HepG2 (cell line): ENCODE measurements at regions not wholly inside any gene's neighbourhood (a gene's known extent, or its start where the extent isn't known, plus 50 kb on each side); places are given as distances from the start of the nearest gene placed in this dataset.
A peak's percentile ranks its signal among the peaks of the same experiment; 100 is the strongest.

ENCODE experiments used
- ATAC-seq: fragments of 200-7000 bp; cut with Tn5 transposase; 3 replicates; pipeline ENCODE4 v1.9.1; 2020; ENCODE audit warnings: mild to moderate bottlenecking, moderate library complexity
- BruUV-seq: library from RNA; stranded (reverse); fragments of 400-500 nt; replicated peaks from 2 replicates; lab custom pipeline; 2021; lab: Mats Ljungman, UMichigan
- CTCF ChIA-PET: fragments of 300-600 bp; formaldehyde crosslinking; extraction: SDS; loops from one replicate; lab custom pipeline; 2021; ENCODE audit warnings: low total read pairs, inconsistent platforms, low intra/inter-chr PET ratio; lab: Yijun Ruan, JAX
- POLR2A ChIA-PET: fragments of 350-600 bp; sonication (Branson Sonifier 250); formaldehyde crosslinking; loops from one replicate; lab custom pipeline; 2020; ENCODE audit warnings: antibody characterized with exemption, inconsistent platforms; lab: Yijun Ruan, JAX
- DNase-seq: peaks from one replicate; pipeline ENCODE4 v3.0.0-alpha.2; 2015; ENCODE audit warnings: low spot score
- FAIRE-seq: peaks from 3 replicates; lab custom pipeline; 2011; peaks lifted over from hg19 to GRCh38; lab: Jason Lieb, UNC
- H2AFZ ChIP-seq: one replicate; pipeline ENCODE4 v1.6.1; 2011; ENCODE audit warnings: low read length, inconsistent platforms
- H3K27ac ChIP-seq: fragments of 300-600 bp; 3 replicates; pipeline ENCODE4 v1.8.0; 2011; ENCODE audit warnings: mixed run types, mild to moderate bottlenecking, mixed read lengths, low read length, inconsistent platforms; ENCODE audit not compliant: insufficient read depth; ENCODE audit errors: extremely low read length
- H3K27me3 ChIP-seq, 2 experiments: fragments of 200-600 bp in 1 of 2; 2 replicates in 1 of 2; 3 replicates in 1 of 2; pipeline versions ENCODE4 v1.6.0 to v1.8.0; 2011; ENCODE audit warnings: low read length in 2 of 2, mild to moderate bottlenecking in 2 of 2, moderate library complexity in 2 of 2, inconsistent platforms in 1 of 2; ENCODE audit not compliant: insufficient read depth in 2 of 2, control insufficient read depth in 1 of 2
- H3K36me3 ChIP-seq, 2 experiments: fragments of 200-600 bp in 1 of 2; replicated peaks in 1 of 2; 2 replicates in 1 of 2; 3 replicates in 1 of 2; pipeline versions ENCODE4 v1.5.1 to v1.8.0; 2011; ENCODE audit warnings: low read length in 2 of 2, inconsistent platforms in 1 of 2; ENCODE audit not compliant: insufficient read depth in 2 of 2, control insufficient read depth in 1 of 2
- H3K4me1 ChIP-seq: 2 replicates; pipeline ENCODE4 v1.5.1; 2012; ENCODE audit warnings: low read length, inconsistent platforms; ENCODE audit not compliant: insufficient read depth
- H3K4me2 ChIP-seq: 2 replicates; pipeline ENCODE4 v1.6.0; 2011; ENCODE audit warnings: low read depth, low read length, inconsistent platforms
- H3K4me3 ChIP-seq, 3 experiments: fragments of 200-600 bp in 1 of 3; sonication (generic), shearing (Covaris generic) in 1 of 3; replicated peaks in 1 of 3; 2 replicates each; pipeline ENCODE4 v1.5.1; 2011 to 2016; ENCODE audit warnings: low read length in 3 of 3, inconsistent platforms in 2 of 3, low read depth in 2 of 3, mild to moderate bottlenecking in 2 of 3, control low read depth in 1 of 3, mixed read lengths in 1 of 3; ENCODE audit not compliant: insufficient read depth in 1 of 3
- H3K79me2 ChIP-seq: one replicate; pipeline ENCODE4 v1.6.1; 2011; ENCODE audit warnings: low read length, inconsistent platforms; ENCODE audit not compliant: insufficient read depth
- H3K9ac ChIP-seq: 2 replicates; pipeline ENCODE4 v1.6.0; 2011; ENCODE audit warnings: mild to moderate bottlenecking, low read depth, low read length, inconsistent platforms; ENCODE audit not compliant: insufficient read depth
- H3K9me3 ChIP-seq: 2 replicates; pipeline ENCODE4 v1.5.1; 2012; ENCODE audit warnings: mild to moderate bottlenecking, low read length
- H4K20me1 ChIP-seq: 2 replicates; pipeline ENCODE4 v1.6.0; 2011; ENCODE audit warnings: inconsistent platforms, mild to moderate bottlenecking, low read length, moderate library complexity; ENCODE audit not compliant: insufficient read depth
- HNF4G ChIP-seq, 2 experiments: sonication (generic) in 1 of 2; formaldehyde crosslinking in 1 of 2; IDR thresholded peaks; 2 replicates each; pipeline versions ENCODE4 v1.4.0 to v1.6.1; 2011 to 2020; ENCODE audit warnings: borderline replicate concordance in 2 of 2, low read depth in 2 of 2, mild to moderate bottlenecking in 2 of 2, low read length in 1 of 2, missing genetic modification reagents in 1 of 2, moderate library complexity in 1 of 2
- MAFF ChIP-seq: IDR thresholded peaks from 2 replicates; pipeline ENCODE4 v1.6.1; 2011; ENCODE audit warnings: low read depth, low read length, improper control_type of control experiment
- MAFK ChIP-seq, 2 experiments: IDR thresholded peaks in 1 of 2; conservative IDR thresholded peaks in 1 of 2; 2 replicates each; pipeline ENCODE4 v1.6.1; 2011; ENCODE audit warnings: improper control_type of control experiment in 2 of 2, low read length in 2 of 2
- TAF1 ChIP-seq: sonication (generic); formaldehyde crosslinking; IDR thresholded peaks from 2 replicates; pipeline ENCODE4 v1.4.0; 2020; ENCODE audit warnings: missing genetic modification reagents
- ZBTB40 ChIP-seq, 2 experiments: fragments of 450-650 bp in 1 of 2; sonication (generic) in 1 of 2; formaldehyde crosslinking in 1 of 2; IDR thresholded peaks; 2 replicates each; pipeline versions ENCODE4 v1.6.1 to v1.8.0; 2016 to 2022; ENCODE audit warnings: antibody characterized with exemption in 1 of 2, mild to moderate bottlenecking in 1 of 2, missing genetic modification reagents in 1 of 2
- WGBS: methylation state at CpG from one replicate; pipeline ENCODE4 v1.1.6; 2017; ENCODE audit warnings: low lambda C conversion rate; 5-methylcytosine and 5-hydroxymethylcytosine counted together
- in situ Hi-C: cut with HindIII; loops from 2 replicates; pipeline ENCODE4 v1.10.0; 2017; ENCODE audit warnings: low pct_unique_long_range_greater_than_20kb; ENCODE audit not compliant: extremely low pct_ligation_motif_present
- intact Hi-C: fragments of 100-400 bp; cut with micrococcal nuclease; formaldehyde crosslinking; loops from one replicate; pipeline ENCODE4 v1.10.0; 2022; ENCODE audit not compliant: unreplicated experiment

GRCh38 chr6:97914912-97915311 lies 631.9 kb upstream of the MMS22L start (continued):
- TF ChIP-seq HNF4G (IDR thresholded peaks at IDR 0.05; ENCODE audit: borderline replicate concordance, low read depth, low read length) = no peak
- TF ChIP-seq HNF4G (CRISPR knock-in tag; IDR thresholded peaks at IDR 0.05; ENCODE audit: borderline replicate concordance, low read depth) = no peak
- no peak for TF ChIP-seq ZBTB40 (IDR thresholded peaks at IDR 0.05)
- no peak for TF ChIP-seq ZBTB40 (CRISPR knock-in tag; IDR thresholded peaks at IDR 0.05)

- no peak for TF ChIP-seq TAF1
- peak; percentile 85 for TF ChIP-seq MAFF
- peak; percentile 71 to 93 for TF ChIP-seq MAFK (conservative IDR thresholded peaks at IDR 0.05 in 1 of 2, IDR thresholded peaks at IDR 0.05 in 1 of 2; ENCODE audit: low read length in 2 of 2)
- POLR2A ChIA-PET = no interaction called here
- 0% methylated on average over 2 of the region's 2 CpGs for WGBS
Measured at GRCh38 chr6:97915537-97915936, 632.5 kb upstream of the MMS22L start.

More at GRCh38 chr6:97915537-97915936, 632.5 kb upstream of the MMS22L start:
- H4K20me1 ChIP-seq = no peaks in the 10 kb centered on the region
- CTCF ChIA-PET = no interaction called here
- H3K4me2 ChIP-seq = no peak overlapping the region
- ATAC-seq = no peak
- no peaks in the 10 kb centered on the region for H3K4me1 ChIP-seq
- FAIRE-seq = no peak
- no peaks in the 10 kb centered on the region for H3K36me3 ChIP-seq
- H3K9ac ChIP-seq = no peak overlapping the region
- BruUV-seq = no TSS peak
- H3K27me3 ChIP-seq = no peaks in the 10 kb centered on the region
- no peak overlapping the region for H3K4me3 ChIP-seq
- no peak overlapping the region for H2AFZ ChIP-seq
- H3K79me2 ChIP-seq = no peaks in the 10 kb centered on the region
- no peak overlapping the region for H3K27ac ChIP-seq
- in situ Hi-C loops (no loop called here), intact Hi-C loops (no loop called here)
- H3K9me3 ChIP-seq = no peaks in the 10 kb centered on the region
- DNase-seq = no peak
